Thymus (tissue), 11 donors: ENCODE measurements at regions not wholly inside any gene's neighbourhood (a gene's known extent, or its start where the extent isn't known, plus 50 kb on each side); places are given as distances from the start of the nearest gene placed in this dataset.
"Not testable (repeated sequence)": the region's sequence is repeated elsewhere in the genome, so short reads cannot be mapped to it uniquely, and the experiment has no call there.

Source experiments
- DNase-seq, 9 donors: peaks; one replicate each; pipeline ENCODE4 v3.0.0-alpha.2; 2013; ENCODE audit warnings: low spot score in 9 of 9, low read depth in 6 of 9, missing footprints in 1 of 9
- H3K27ac ChIP-seq, 2 donors: one replicate each; pipeline ENCODE4 v1.5.1; 2013; ENCODE audit warnings: control low read depth in 1 of 2, low read depth in 1 of 2, low read length in 1 of 2, mild to moderate bottlenecking in 1 of 2, moderate library complexity in 1 of 2
- H3K27me3 ChIP-seq, 2 donors: one replicate each; pipeline ENCODE4 v1.5.1; 2013; ENCODE audit warnings: low read length in 1 of 2; ENCODE audit not compliant: control insufficient read depth in 2 of 2, insufficient read depth in 1 of 2
- H3K36me3 ChIP-seq, 2 donors: one replicate each; pipeline ENCODE4 v1.5.1; 2013; ENCODE audit warnings: low read length in 1 of 2, mild to moderate bottlenecking in 1 of 2, moderate library complexity in 1 of 2; ENCODE audit not compliant: control insufficient read depth in 2 of 2, insufficient read depth in 2 of 2
- H3K4me1 ChIP-seq, 2 donors: one replicate each; pipeline ENCODE4 v1.5.1; 2013; ENCODE audit warnings: low read length in 2 of 2; ENCODE audit not compliant: control insufficient read depth in 2 of 2, insufficient read depth in 2 of 2
- H3K4me3 ChIP-seq, 2 donors: one replicate each; pipeline ENCODE4 v1.5.1; 2013; ENCODE audit warnings: low read length in 2 of 2, control low read depth in 1 of 2, mild to moderate bottlenecking in 1 of 2
- H3K9me3 ChIP-seq, 2 donors: one replicate each; pipeline ENCODE4 v1.5.1; 2013; ENCODE audit warnings: low read length in 1 of 2, mild to moderate bottlenecking in 1 of 2; ENCODE audit not compliant: control insufficient read depth in 2 of 2, insufficient read depth in 1 of 2
- WGBS: extraction: QIAGEN DNeasy Blood & Tissue Kit; methylation state at CpG from one replicate; pipeline ENCODE4 v1.1.7; 2013; 5-methylcytosine and 5-hydroxymethylcytosine counted together
- donor health status: healthy.

GRCh38 chr5:34553581-34553980 lies 102.5 kb upstream of the RAI14 start:
- H3K4me3 ChIP-seq: no peak overlapping the region
- H3K36me3 ChIP-seq: no peaks in the 10 kb centered on the region
- H3K27ac ChIP-seq: no peak overlapping the region
- H3K27me3 ChIP-seq: no peaks in the 10 kb centered on the region
- WGBS: 95% methylated on average over 3 of the region's 3 CpGs
- DNase-seq: no peak
- no peaks in the 10 kb centered on the region for H3K4me1 ChIP-seq
- peaks cover 0 to 3% of the 10 kb centered on the region in 2 donors for H3K9me3 ChIP-seq

GRCh38 chr5:34554641-34555040 lies 101.5 kb upstream of the RAI14 start:
- 85% methylated on average over 5 of the region's 5 CpGs for WGBS
- no peak for DNase-seq

GRCh38 chr5:34555699-34556508 lies 100.2 kb upstream of the RAI14 start:
- Histone ChIP-seq H3K9me3 (no peaks in the 10 kb centered on the region), H3K4me3 (no peak overlapping the region), H3K27ac (no peak overlapping the region), H3K27me3 (no peaks in the 10 kb centered on the region), H3K4me1 (no peaks in the 10 kb centered on the region), H3K36me3 (no peaks in the 10 kb centered on the region)
- 93% methylated on average over 10 of the region's 10 CpGs for WGBS
- DNase-seq: no peak

More at GRCh38 chr5:34554641-34555040, 101.5 kb upstream of the RAI14 start:
- H3K4me3 ChIP-seq: no peak overlapping the region
- no peaks in the 10 kb centered on the region for H3K4me1 ChIP-seq
- H3K27ac ChIP-seq: peak overlapping the region in 1 of 2 donors; percentile 34
- H3K27me3 ChIP-seq: no peaks in the 10 kb centered on the region
- no peaks in the 10 kb centered on the region for H3K9me3 ChIP-seq
- no peaks in the 10 kb centered on the region for H3K36me3 ChIP-seq

- Histone ChIP-seq H3K4me3 (no peak overlapping the region), H3K27ac (no peak overlapping the region), H3K36me3 (no peaks in the 10 kb centered on the region), H3K4me1 (no peaks in the 10 kb centered on the region), H3K9me3 (no peaks in the 10 kb centered on the region), H3K27me3 (no peaks in the 10 kb centered on the region)
- DNase-seq: no peak
- WGBS: 96% methylated on average over 2 of the region's 2 CpGs
Measured at GRCh38 chr5:34556509-34556782, 99.7 kb upstream of the RAI14 start.

GRCh38 chr5:34561581-34561980 lies 94.5 kb upstream of the RAI14 start:
- H3K4me3 ChIP-seq, H3K27me3 ChIP-seq, H3K27ac ChIP-seq, DNase-seq, H3K4me1 ChIP-seq, H3K9me3 ChIP-seq, H3K36me3 ChIP-seq: not testable (repeated sequence)
- WGBS: 91% methylated on average over 2 of the region's 2 CpGs

- WGBS: 86% methylated on average over 4 of the region's 4 CpGs
- H3K4me3 ChIP-seq: no peak overlapping the region
- H3K27ac ChIP-seq: no peak overlapping the region
- H3K4me1 ChIP-seq: no peaks in the 10 kb centered on the region
- no peaks in the 10 kb centered on the region for H3K9me3 ChIP-seq
- no peaks in the 10 kb centered on the region for H3K27me3 ChIP-seq
- no peaks in the 10 kb centered on the region for H3K36me3 ChIP-seq
- DNase-seq: no peak
Measured at GRCh38 chr5:34562791-34563190, 93.3 kb upstream of the RAI14 start.

- Histone ChIP-seq H3K27ac (no peak overlapping the region), H3K4me3 (no peak overlapping the region), H3K36me3 (no peaks in the 10 kb centered on the region), H3K4me1 (no peaks in the 10 kb centered on the region), H3K9me3 (no peaks in the 10 kb centered on the region), H3K27me3 (no peaks in the 10 kb centered on the region)
- 93% methylated on average over 6 of the region's 6 CpGs for WGBS
- no peak for DNase-seq
Measured at GRCh38 chr5:34563269-34563668, 92.9 kb upstream of the RAI14 start.

GRCh38 chr5:34563931-34564709 lies 92.0 kb upstream of the RAI14 start:
- no peak overlapping the region for H3K27ac ChIP-seq
- H3K4me1 ChIP-seq: no peaks in the 10 kb centered on the region
- WGBS: 90% methylated on average over 21 of the region's 21 CpGs
- no peak overlapping the region for H3K4me3 ChIP-seq
- no peak for DNase-seq
- no peaks in the 10 kb centered on the region for H3K36me3 ChIP-seq
- no peaks in the 10 kb centered on the region for H3K27me3 ChIP-seq
- no peaks in the 10 kb centered on the region for H3K9me3 ChIP-seq

GRCh38 chr5:34564710-34565235 lies 91.4 kb upstream of the RAI14 start:
- H3K4me1 ChIP-seq: no peaks in the 10 kb centered on the region
- WGBS: 93% methylated on average over 15 of the region's 15 CpGs
- no peak for DNase-seq
- no peaks in the 10 kb centered on the region for H3K27me3 ChIP-seq
- H3K4me3 ChIP-seq: no peak overlapping the region
- no peaks in the 10 kb centered on the region for H3K36me3 ChIP-seq
- no peaks in the 10 kb centered on the region for H3K9me3 ChIP-seq
- H3K27ac ChIP-seq: no peak overlapping the region
